H9 (cell line): ENCODE measurements at regions not wholly inside any gene's neighbourhood (a gene's known extent, or its start where the extent isn't known, plus 50 kb on each side); places are given as distances from the start of the nearest gene placed in this dataset.

Experiments
- DNase-seq: peaks from one replicate; pipeline ENCODE4 v3.0.0-alpha.2; 2017
- H2AFZ ChIP-seq: one replicate; pipeline ENCODE4 v1.6.1; 2013; ENCODE audit warnings: mild to moderate bottlenecking, low read length, control low read depth, moderate library complexity
- H2AK5ac ChIP-seq: 2 replicates; pipeline ENCODE4 v1.6.1; 2013; ENCODE audit warnings: low read length, control low read depth, mixed read lengths; ENCODE audit not compliant: insufficient read length
- H2BK120ac ChIP-seq: one replicate; pipeline ENCODE4 v1.6.1; 2013; ENCODE audit warnings: low read depth, mild to moderate bottlenecking, low read length, control low read depth, inconsistent platforms; ENCODE audit not compliant: poor library complexity, severe bottlenecking
- H2BK12ac ChIP-seq: 2 replicates; pipeline ENCODE4 v1.6.1; 2013; ENCODE audit warnings: low read length, control low read depth, mixed read lengths, low read depth; ENCODE audit not compliant: insufficient read length
- H2BK15ac ChIP-seq: 2 replicates; pipeline ENCODE4 v1.6.1; 2013; ENCODE audit warnings: low read depth, low read length, control low read depth
- H2BK20ac ChIP-seq: one replicate; pipeline ENCODE4 v1.6.1; 2013; ENCODE audit warnings: low read depth, mild to moderate bottlenecking, low read length, control low read depth, inconsistent platforms; ENCODE audit not compliant: poor library complexity, severe bottlenecking
- H2BK5ac ChIP-seq: 2 replicates; pipeline ENCODE4 v1.6.1; 2013; ENCODE audit warnings: low read length, control low read depth, mixed read lengths; ENCODE audit not compliant: insufficient read length
- H3K14ac ChIP-seq: 2 replicates; pipeline ENCODE4 v1.6.1; 2013; ENCODE audit warnings: low read length, control low read depth; ENCODE audit not compliant: insufficient read depth
- H3K18ac ChIP-seq: 2 replicates; pipeline ENCODE4 v1.6.1; 2013; ENCODE audit warnings: low read depth, mild to moderate bottlenecking, mixed read lengths, low read length, control low read depth; ENCODE audit not compliant: insufficient read length
- H3K23ac ChIP-seq: 2 replicates; pipeline ENCODE4 v1.6.1; 2013; ENCODE audit warnings: low read length, control low read depth, mixed read lengths, low read depth; ENCODE audit not compliant: insufficient read length
- H3K23me2 ChIP-seq: 2 replicates; pipeline ENCODE4 v1.6.1; 2013; ENCODE audit warnings: low read depth, mild to moderate bottlenecking, mixed read lengths, low read length, control low read depth; ENCODE audit not compliant: insufficient read length, poor library complexity, severe bottlenecking
- H3K27ac ChIP-seq: 2 replicates; pipeline ENCODE4 v1.5.1; 2013; ENCODE audit warnings: low read length, control low read depth, mixed read lengths, low read depth; ENCODE audit not compliant: insufficient read length
- H3K27me3 ChIP-seq: 2 replicates; pipeline ENCODE4 v1.6.1; 2013; ENCODE audit warnings: low read length, control low read depth, inconsistent platforms; ENCODE audit not compliant: insufficient read depth
- H3K4ac ChIP-seq: 2 replicates; pipeline ENCODE4 v1.6.1; 2013; ENCODE audit warnings: low read depth, mild to moderate bottlenecking, control low read depth, inconsistent platforms, low read length, moderate library complexity
- H3K4me1 ChIP-seq: 2 replicates; pipeline ENCODE4 v1.6.1; 2013; ENCODE audit warnings: low read length, control low read depth, inconsistent platforms; ENCODE audit not compliant: insufficient read depth
- H3K4me2 ChIP-seq: 2 replicates; pipeline ENCODE4 v1.6.1; 2013; ENCODE audit warnings: low read length, control low read depth, mixed read lengths; ENCODE audit not compliant: insufficient read length, insufficient read depth
- H3K56ac ChIP-seq: 2 replicates; pipeline ENCODE4 v1.6.1; 2013; ENCODE audit warnings: low read depth, mild to moderate bottlenecking, mixed read lengths, low read length, control low read depth; ENCODE audit not compliant: insufficient read length
- H3K79me1 ChIP-seq: 2 replicates; pipeline ENCODE4 v1.6.1; 2013; ENCODE audit warnings: low read depth, mild to moderate bottlenecking, moderate library complexity, low read length, control low read depth, inconsistent platforms; ENCODE audit not compliant: insufficient read depth, poor library complexity, severe bottlenecking
- H3K79me2 ChIP-seq: 2 replicates; pipeline ENCODE4 v1.6.1; 2013; ENCODE audit warnings: low read length, control low read depth, inconsistent platforms; ENCODE audit not compliant: insufficient read depth
- H3K9ac ChIP-seq: 2 replicates; pipeline ENCODE4 v1.6.1; 2013; ENCODE audit warnings: low read length, control low read depth, mixed read lengths; ENCODE audit not compliant: insufficient read length; ENCODE audit errors: extremely low read depth
- H3K9me3 ChIP-seq: one replicate; pipeline ENCODE4 v1.6.1; 2013; ENCODE audit warnings: low read depth, low read length, inconsistent platforms; ENCODE audit not compliant: control insufficient read depth
- H3T11ph ChIP-seq: one replicate; pipeline ENCODE4 v1.6.1; 2013; ENCODE audit warnings: mild to moderate bottlenecking, low read length, control low read depth, inconsistent platforms
- H4K20me1 ChIP-seq: one replicate; pipeline ENCODE4 v1.6.1; 2013; ENCODE audit not compliant: control insufficient read depth, insufficient read length, insufficient read depth
- H4K5ac ChIP-seq: 2 replicates; pipeline ENCODE4 v1.6.1; 2013; ENCODE audit warnings: low read depth, mild to moderate bottlenecking, mixed read lengths, low read length, control low read depth; ENCODE audit not compliant: insufficient read length
- H4K8ac ChIP-seq: replicated peaks from 2 replicates; pipeline ENCODE4 v1.6.1; 2013; ENCODE audit warnings: low read length, control low read depth, mixed read lengths, low read depth; ENCODE audit not compliant: insufficient read length
- H4K91ac ChIP-seq: 2 replicates; pipeline ENCODE4 v1.6.1; 2013; ENCODE audit warnings: low read depth, mild to moderate bottlenecking, moderate library complexity, mixed read lengths, low read length, control low read depth; ENCODE audit not compliant: insufficient read length
- H3K27ac Mint-ChIP-seq, 3 experiments: 2 replicates in 2 of 3; 3 replicates in 1 of 3; pipeline ENCODE4 v1.8.0; 2020 to 2021; ENCODE audit warnings: mixed read lengths in 3 of 3, mild to moderate bottlenecking in 1 of 3, moderate library complexity in 1 of 3
- H3K27me3 Mint-ChIP-seq: 2 replicates; pipeline ENCODE4 v1.8.0; 2021; ENCODE audit warnings: low read depth, mild to moderate bottlenecking, moderate library complexity, mixed read lengths
- H3K36me3 Mint-ChIP-seq, 3 experiments: 2 replicates in 2 of 3; 3 replicates in 1 of 3; pipeline ENCODE4 v1.8.0; 2020 to 2021; ENCODE audit warnings: low read depth in 3 of 3, mixed read lengths in 3 of 3; ENCODE audit not compliant: insufficient read depth in 1 of 3
- H3K4me1 Mint-ChIP-seq, 2 experiments: 2 replicates each; pipeline ENCODE4 v1.8.0; 2020; ENCODE audit warnings: mixed read lengths in 2 of 2
- H3K4me3 Mint-ChIP-seq, 2 experiments: 2 replicates in 1 of 2; 3 replicates in 1 of 2; pipeline ENCODE4 v1.8.0; 2020 to 2021; ENCODE audit warnings: mild to moderate bottlenecking in 2 of 2, mixed read lengths in 2 of 2, moderate library complexity in 1 of 2
- H3K9me3 Mint-ChIP-seq, 2 experiments: 2 replicates in 1 of 2; 3 replicates in 1 of 2; pipeline ENCODE4 v1.8.0; 2020; ENCODE audit warnings: mild to moderate bottlenecking in 2 of 2, mixed read lengths in 2 of 2, moderate library complexity in 1 of 2
- WGBS: extraction: QIAGEN DNeasy Blood & Tissue Kit; methylation state at CpG from one replicate; pipeline ENCODE4 v1.1.7; 2013; ENCODE audit warnings: missing lambda C conversion rate, low lambda C conversion rate, mixed read lengths; ENCODE audit not compliant: insufficient read length; ENCODE audit errors: extremely low coverage; 5-methylcytosine and 5-hydroxymethylcytosine counted together
- TF ChIP-seq, protein P1 (sequence below): fragments of 200-600 bp; sonication (generic); conservative IDR thresholded peaks from 3 replicates; pipeline ENCODE4 v1.8.0; 2021; ENCODE audit warnings: antibody characterized with exemption, mild to moderate bottlenecking

DNA sequence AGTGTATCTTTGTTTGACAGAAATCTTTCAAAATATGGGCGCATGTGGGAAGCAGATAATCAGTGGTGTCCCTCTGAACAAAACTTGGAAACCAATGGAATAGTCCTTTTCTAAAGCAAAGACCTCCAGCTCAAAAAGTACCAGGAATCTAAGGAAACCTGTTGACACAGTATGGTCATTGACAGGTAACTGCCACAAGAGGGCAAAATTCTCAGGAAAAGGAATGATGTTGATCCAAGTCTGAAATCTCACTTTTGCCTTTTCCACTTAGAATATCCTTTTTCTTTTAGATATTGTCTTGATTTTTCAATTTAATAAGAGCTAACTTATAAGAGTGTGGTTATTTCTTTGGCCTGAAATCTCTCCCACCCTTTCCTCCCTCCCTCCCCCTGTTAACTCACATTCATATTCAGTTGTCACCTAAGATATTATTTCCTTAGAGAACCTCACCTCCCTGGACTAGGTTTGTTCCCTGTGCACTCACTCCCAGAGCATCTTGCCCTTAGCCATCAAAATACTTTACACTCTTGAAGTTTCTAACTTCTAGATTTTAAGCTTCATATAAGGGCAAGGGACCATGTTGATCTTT is 59.0 kb upstream of the BARX1 start:
- H3K14ac ChIP-seq: no peak overlapping the region
- H3K27ac Mint-ChIP-seq: no peak overlapping the region
- H3K27me3 ChIP-seq: no peaks in the 10 kb centered on the region
- no peak overlapping the region for H4K5ac ChIP-seq
- H4K91ac ChIP-seq: no peak overlapping the region
- no peak overlapping the region for H2BK15ac ChIP-seq
- H3K9ac ChIP-seq: no peak overlapping the region
- H3K27me3 Mint-ChIP-seq: peaks cover 1% of the 10 kb centered on the region; the same call in 1 of the 2 replicates
- H3T11ph ChIP-seq: no peak overlapping the region
- H4K8ac ChIP-seq: no peak overlapping the region
- H3K79me2 ChIP-seq: no peaks in the 10 kb centered on the region
- H3K18ac ChIP-seq: no peak overlapping the region
- no peaks in the 10 kb centered on the region for H3K4me1 Mint-ChIP-seq
- H3K36me3 Mint-ChIP-seq: no peaks in the 10 kb centered on the region
- H4K20me1 ChIP-seq: no peaks in the 10 kb centered on the region
- H3K56ac ChIP-seq: no peak overlapping the region
- TF ChIP-seq, protein P1, sequence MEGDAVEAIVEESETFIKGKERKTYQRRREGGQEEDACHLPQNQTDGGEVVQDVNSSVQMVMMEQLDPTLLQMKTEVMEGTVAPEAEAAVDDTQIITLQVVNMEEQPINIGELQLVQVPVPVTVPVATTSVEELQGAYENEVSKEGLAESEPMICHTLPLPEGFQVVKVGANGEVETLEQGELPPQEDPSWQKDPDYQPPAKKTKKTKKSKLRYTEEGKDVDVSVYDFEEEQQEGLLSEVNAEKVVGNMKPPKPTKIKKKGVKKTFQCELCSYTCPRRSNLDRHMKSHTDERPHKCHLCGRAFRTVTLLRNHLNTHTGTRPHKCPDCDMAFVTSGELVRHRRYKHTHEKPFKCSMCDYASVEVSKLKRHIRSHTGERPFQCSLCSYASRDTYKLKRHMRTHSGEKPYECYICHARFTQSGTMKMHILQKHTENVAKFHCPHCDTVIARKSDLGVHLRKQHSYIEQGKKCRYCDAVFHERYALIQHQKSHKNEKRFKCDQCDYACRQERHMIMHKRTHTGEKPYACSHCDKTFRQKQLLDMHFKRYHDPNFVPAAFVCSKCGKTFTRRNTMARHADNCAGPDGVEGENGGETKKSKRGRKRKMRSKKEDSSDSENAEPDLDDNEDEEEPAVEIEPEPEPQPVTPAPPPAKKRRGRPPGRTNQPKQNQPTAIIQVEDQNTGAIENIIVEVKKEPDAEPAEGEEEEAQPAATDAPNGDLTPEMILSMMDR: peak; percentile 80
- H3K4me3 Mint-ChIP-seq: no peak overlapping the region
- no peaks in the 10 kb centered on the region for H3K9me3 Mint-ChIP-seq
- H2BK120ac ChIP-seq: no peak overlapping the region
- no peak overlapping the region for H2BK5ac ChIP-seq
- no CpG with 5 or more reads among the region's 1 CpG for WGBS
- no peaks in the 10 kb centered on the region for H3K79me1 ChIP-seq
- H3K4ac ChIP-seq: no peak overlapping the region
- H2AFZ ChIP-seq: no peak overlapping the region
- no peaks in the 10 kb centered on the region for H3K4me1 ChIP-seq
- no peak overlapping the region for H3K27ac ChIP-seq
- no peak overlapping the region for H2AK5ac ChIP-seq
- no peak overlapping the region for H2BK20ac ChIP-seq
- H3K23me2 ChIP-seq: no peaks in the 10 kb centered on the region
- H3K23ac ChIP-seq: no peak overlapping the region
- H3K4me2 ChIP-seq: no peak overlapping the region
- no peak for DNase-seq
- H3K9me3 ChIP-seq: no peaks in the 10 kb centered on the region
- no peak overlapping the region for H2BK12ac ChIP-seq
